Aorta (tissue), 5 donors: ENCODE measurements at regions not wholly inside any gene's neighbourhood (a gene's known extent, or its start where the extent isn't known, plus 50 kb on each side); places are given as distances from the start of the nearest gene placed in this dataset.

Experiments used
- ATAC-seq: fragments of 200-7000 bp; cut with Tn5 transposase; one replicate; pipeline ENCODE4 v1.9.1; 2022; ENCODE audit warnings: moderate library complexity; ENCODE audit not compliant: low FRiP score
- DNase-seq, 2 donors: peaks; one replicate each; pipeline ENCODE4 v3.0.0-alpha.2; 2020
- H3K27ac ChIP-seq, 2 donors: one replicate each; pipeline ENCODE4 v1.5.1; 2013; ENCODE audit warnings: low read length in 2 of 2, mild to moderate bottlenecking in 2 of 2, moderate library complexity in 2 of 2, control low read depth in 1 of 2, inconsistent platforms in 1 of 2, low read depth in 1 of 2
- H3K27me3 ChIP-seq, 2 donors: one replicate each; pipeline ENCODE4 v1.6.1; 2013; ENCODE audit warnings: control low read depth in 1 of 2, low read length in 1 of 2, mild to moderate bottlenecking in 1 of 2, moderate library complexity in 1 of 2; ENCODE audit not compliant: insufficient read depth in 2 of 2, control insufficient read depth in 1 of 2
- H3K36me3 ChIP-seq, 2 donors: one replicate each; pipeline ENCODE4 v1.6.1; 2013; ENCODE audit warnings: control low read depth in 1 of 2, low read length in 1 of 2, mild to moderate bottlenecking in 1 of 2; ENCODE audit not compliant: insufficient read depth in 2 of 2, control insufficient read depth in 1 of 2
- H3K4me1 ChIP-seq, 2 donors: one replicate each; pipeline ENCODE4 v1.6.1; 2013; ENCODE audit warnings: low read length in 2 of 2, control low read depth in 1 of 2, mild to moderate bottlenecking in 1 of 2, moderate library complexity in 1 of 2; ENCODE audit not compliant: insufficient read depth in 2 of 2, control insufficient read depth in 1 of 2
- H3K4me3 ChIP-seq, 2 donors: one replicate each; pipeline ENCODE4 v1.5.1; 2013; ENCODE audit warnings: low read length in 2 of 2, control low read depth in 1 of 2, mild to moderate bottlenecking in 1 of 2
- H3K9me3 ChIP-seq: one replicate; pipeline ENCODE4 v1.6.1; 2013; ENCODE audit warnings: mild to moderate bottlenecking, low read length; ENCODE audit not compliant: control insufficient read depth
- WGBS, 2 donors: extraction: QIAGEN DNeasy Blood & Tissue Kit; methylation state at CpG; one replicate each; pipeline ENCODE4 v1.1.7; 2013; 5-methylcytosine and 5-hydroxymethylcytosine counted together
- intact Hi-C, 2 donors: fragments of 100-400 bp; cut with DNase I; formaldehyde crosslinking; loops; one replicate each; pipeline versions ENCODE4 v1.14.2 to v1.15.0; 2022
- donor health status: healthy with polysubstance abuse.
- donor health status: Bipolar disorder and iron deficiency.
- donor health status: DM: no; HTN: no; CAD: no.
- donor health status: DM: no; HTN: no; CAD: no.
- donor health status: DM: yes; HTN: yes; CAD: no.

GRCh38 chr3:61505197-61505596 lies 56.2 kb upstream of the PTPRG start:
- Histone ChIP-seq H3K27ac (no peak overlapping the region), H3K4me3 (no peak overlapping the region), H3K9me3 (no peaks in the 10 kb centered on the region), H3K4me1 (no peaks in the 10 kb centered on the region), H3K36me3 (no peaks in the 10 kb centered on the region), H3K27me3 (no peaks in the 10 kb centered on the region)
- DNase-seq (no peak), ATAC-seq (no peak)
- WGBS, 2 donors = 85 to 88% methylated on average over 5 of the region's 5 CpGs
- intact Hi-C loops = no loop called here

GRCh38 chr3:61507946-61508345 lies 53.4 kb upstream of the PTPRG start:
- intact Hi-C loops = no loop called here
- WGBS, 2 donors = 58 to 87% methylated on average over 1 of the region's 1 CpG
- Histone ChIP-seq H3K27ac (no peak overlapping the region), H3K36me3 (no peaks in the 10 kb centered on the region), H3K4me3 (no peak overlapping the region), H3K4me1 (no peaks in the 10 kb centered on the region), H3K9me3 (no peaks in the 10 kb centered on the region), H3K27me3 (no peaks in the 10 kb centered on the region)
- no peak for ATAC-seq
- no peak for DNase-seq
